Fibroblast of lung (primary cell): ENCODE measurements at regions not wholly inside any gene's neighbourhood (a gene's known extent, or its start where the extent isn't known, plus 50 kb on each side); places are given as distances from the start of the nearest gene placed in this dataset.

Experiments used
- CTCF ChIP-seq, 2 donors: IDR thresholded peaks in 1 of 2; conservative IDR thresholded peaks in 1 of 2; 1 replicate in 1 of 2; 2 replicates in 1 of 2; pipeline ENCODE4 v1.5.1; 2011 to 2012; ENCODE audit warnings: low read length in 2 of 2, control low read depth in 1 of 2, inconsistent platforms in 1 of 2, low read depth in 1 of 2, mild to moderate bottlenecking in 1 of 2
- EZH2 ChIP-seq: IDR thresholded peaks from 2 replicates; pipeline ENCODE4 v1.5.1; 2012; ENCODE audit warnings: low read length, control low read depth, mild to moderate bottlenecking; ENCODE audit errors: missing control alignments

GRCh38 chr4:176924238-176924637, 131.5 kb upstream of the VEGFC start:
- TF ChIP-seq CTCF (conservative IDR thresholded peaks at IDR 0.05 in 1 of 2, IDR thresholded peaks at IDR 0.05 in 1 of 2; ENCODE audit: low read depth in 1 of 2, low read length in 2 of 2) (no peak), EZH2 (no peak)
